Testis (tissue), 2 donors: ENCODE measurements at regions not wholly inside any gene's neighbourhood (a gene's known extent, or its start where the extent isn't known, plus 50 kb on each side); places are given as distances from the start of the nearest gene placed in this dataset.
A peak's percentile ranks its signal among the peaks of the same experiment; 100 is the strongest.

Experiments
- DNase-seq: peaks from one replicate; pipeline ENCODE4 v3.0.0-alpha.2; 2019
- H3K27ac ChIP-seq, 2 donors: fragments of 200-600 bp; sonication (generic); one replicate each; pipeline ENCODE4 v1.5.1; 2019
- H3K27me3 ChIP-seq: fragments of 200-600 bp; sonication (generic); one replicate; pipeline ENCODE4 v1.5.1; 2019
- H3K36me3 ChIP-seq: fragments of 200-600 bp; sonication (generic); one replicate; pipeline ENCODE4 v1.5.1; 2017; ENCODE audit warnings: low read depth; ENCODE audit errors: missing control alignments
- H3K4me1 ChIP-seq: fragments of 200-600 bp; sonication (generic); one replicate; pipeline ENCODE4 v1.5.1; 2019
- H3K4me3 ChIP-seq, 2 donors: fragments of 200-600 bp; sonication (generic); one replicate each; pipeline ENCODE4 v1.5.1; 2017 to 2019
- H3K9me3 ChIP-seq: fragments of 200-600 bp; sonication (generic); one replicate; pipeline ENCODE4 v1.5.1; 2017
- POLR2A ChIP-seq: fragments of 450-650 bp; IDR thresholded peaks from one replicate; pipeline ENCODE4 v1.6.1; 2017; ENCODE audit warnings: antibody characterized with exemption, mild to moderate bottlenecking, moderate library complexity
- WGBS, 2 donors: methylation state at CpG; one replicate each; pipeline ENCODE4 v1.1.5; 2018; 5-methylcytosine and 5-hydroxymethylcytosine counted together
- intact Hi-C: fragments of 100-400 bp; cut with DNase I; formaldehyde crosslinking; loops from one replicate; pipeline ENCODE4 v1.15.1; 2023; ENCODE audit warnings: low total_unique reads
- TF ChIP-seq, protein P1 (sequence below), 3 experiments: fragments of 450-650 bp in 2 of 3; fragments of 200-600 bp in 1 of 3; sonication (generic) in 1 of 3; IDR thresholded peaks; one replicate each; pipeline ENCODE4 v1.5.1; 2016 to 2019; ENCODE audit warnings: antibody characterized with exemption in 3 of 3, mild to moderate bottlenecking in 2 of 3, moderate library complexity in 1 of 3

- intact Hi-C loops = no loop called here
- Histone ChIP-seq H3K36me3 (no peaks in the 10 kb centered on the region), H3K27me3 (no peaks in the 10 kb centered on the region), H3K27ac (no peak overlapping the region), H3K4me1 (no peaks in the 10 kb centered on the region), H3K9me3 (no peaks in the 10 kb centered on the region), H3K4me3 (no peak overlapping the region)
- 71 to 85% methylated on average over 4 of the region's 4 CpGs for WGBS, 2 donors
- no peak for DNase-seq
- no peak for TF ChIP-seq POLR2A
- TF ChIP-seq, protein P1, sequence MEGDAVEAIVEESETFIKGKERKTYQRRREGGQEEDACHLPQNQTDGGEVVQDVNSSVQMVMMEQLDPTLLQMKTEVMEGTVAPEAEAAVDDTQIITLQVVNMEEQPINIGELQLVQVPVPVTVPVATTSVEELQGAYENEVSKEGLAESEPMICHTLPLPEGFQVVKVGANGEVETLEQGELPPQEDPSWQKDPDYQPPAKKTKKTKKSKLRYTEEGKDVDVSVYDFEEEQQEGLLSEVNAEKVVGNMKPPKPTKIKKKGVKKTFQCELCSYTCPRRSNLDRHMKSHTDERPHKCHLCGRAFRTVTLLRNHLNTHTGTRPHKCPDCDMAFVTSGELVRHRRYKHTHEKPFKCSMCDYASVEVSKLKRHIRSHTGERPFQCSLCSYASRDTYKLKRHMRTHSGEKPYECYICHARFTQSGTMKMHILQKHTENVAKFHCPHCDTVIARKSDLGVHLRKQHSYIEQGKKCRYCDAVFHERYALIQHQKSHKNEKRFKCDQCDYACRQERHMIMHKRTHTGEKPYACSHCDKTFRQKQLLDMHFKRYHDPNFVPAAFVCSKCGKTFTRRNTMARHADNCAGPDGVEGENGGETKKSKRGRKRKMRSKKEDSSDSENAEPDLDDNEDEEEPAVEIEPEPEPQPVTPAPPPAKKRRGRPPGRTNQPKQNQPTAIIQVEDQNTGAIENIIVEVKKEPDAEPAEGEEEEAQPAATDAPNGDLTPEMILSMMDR (IDR thresholded peaks at IDR 0.05) = no peak
These were observed 161.0 kb upstream of the NLRP1 start for GRCh38 chr17:5745111-5745813.

DNA sequence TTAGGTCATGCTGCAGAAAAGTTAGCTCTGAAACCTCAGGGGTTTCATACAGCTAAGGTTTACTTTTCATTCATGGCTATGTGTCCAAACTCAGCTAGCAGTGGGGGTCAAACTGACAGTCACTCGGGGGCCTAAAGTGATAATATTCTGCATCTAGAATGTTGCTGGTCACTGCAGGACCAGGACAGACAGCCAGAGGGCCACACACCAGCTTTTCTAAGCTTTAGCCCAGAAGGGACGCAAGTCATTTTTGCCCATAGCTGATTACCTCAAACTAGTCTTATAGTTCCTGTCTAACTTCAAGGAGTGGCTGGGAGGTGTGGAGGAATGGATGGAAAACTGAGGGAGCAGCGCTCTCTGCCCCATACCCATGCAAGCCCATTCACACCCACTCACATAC is 163.0 kb upstream of the NLRP1 start:
- WGBS, 2 donors = 86 to 87% methylated on average over 3 of the region's 3 CpGs
- no peak for DNase-seq
- no peak overlapping the region for H3K27ac ChIP-seq
- no peaks in the 10 kb centered on the region for H3K27me3 ChIP-seq
- H3K4me1 ChIP-seq = no peaks in the 10 kb centered on the region
- no peak for TF ChIP-seq POLR2A
- TF ChIP-seq, protein P1 (IDR thresholded peaks at IDR 0.05) = no peak
- no peaks in the 10 kb centered on the region for H3K9me3 ChIP-seq
- H3K36me3 ChIP-seq = no peaks in the 10 kb centered on the region
- intact Hi-C loops = no loop called here
- H3K4me3 ChIP-seq = no peak overlapping the region

DNA sequence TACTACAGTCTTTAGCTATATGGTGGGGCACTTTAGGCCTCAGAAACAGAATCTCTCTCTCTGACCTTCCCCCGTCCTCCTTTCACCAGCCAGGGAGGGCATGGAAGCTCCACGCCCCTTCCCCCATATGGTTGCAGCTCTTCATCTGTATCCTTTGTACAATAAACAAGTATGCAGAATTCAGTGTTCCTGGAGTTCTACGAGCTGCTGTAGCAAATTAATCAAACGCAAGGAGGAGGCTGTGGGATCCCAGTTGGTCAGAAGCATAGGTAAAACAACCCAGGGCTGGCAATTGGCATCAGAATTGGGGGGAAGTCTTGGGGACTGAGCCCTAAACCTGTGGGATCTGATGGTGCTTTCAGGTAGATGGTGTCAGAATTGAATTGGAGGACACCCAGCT is 163.7 kb upstream of the NLRP1 start:
- TF ChIP-seq POLR2A = no peak
- intact Hi-C loops = no loop called here
- no peak for DNase-seq

GRCh38 chr17:5753421-5753820 is 169.1 kb upstream of the NLRP1 start:
- Histone ChIP-seq H3K27me3 (no peaks in the 10 kb centered on the region), H3K4me3 (no peak overlapping the region), H3K36me3 (no peaks in the 10 kb centered on the region), H3K27ac (no peak overlapping the region), H3K9me3 (no peaks in the 10 kb centered on the region), H3K4me1 (no peaks in the 10 kb centered on the region)
- no peak for TF ChIP-seq POLR2A
- intact Hi-C loops = no loop called here
- no peak for DNase-seq
- WGBS, 2 donors = 71 to 97% methylated on average over 2 of the region's 2 CpGs

More for the DNA sequence above, 163.7 kb upstream of the NLRP1 start:
- Histone ChIP-seq H3K36me3 (no peaks in the 10 kb centered on the region), H3K27ac (no peak overlapping the region), H3K9me3 (no peaks in the 10 kb centered on the region), H3K4me3 (no peak overlapping the region), H3K4me1 (no peaks in the 10 kb centered on the region), H3K27me3 (no peaks in the 10 kb centered on the region)
- WGBS, 2 donors = 89 to 90% methylated on average over 4 of the region's 4 CpGs

- intact Hi-C loops = no loop called here
- Histone ChIP-seq H3K36me3 (no peaks in the 10 kb centered on the region), H3K27ac (no peak overlapping the region), H3K27me3 (no peaks in the 10 kb centered on the region), H3K9me3 (no peaks in the 10 kb centered on the region), H3K4me1 (no peaks in the 10 kb centered on the region), H3K4me3 (no peak overlapping the region)
- DNase-seq = peak; percentile 30
- WGBS, 2 donors = 53 to 68% methylated on average over 8 of the region's 8 CpGs
- TF ChIP-seq, protein P1 (IDR thresholded peaks at IDR 0.05) = no peak
- no peak for TF ChIP-seq POLR2A
These were observed 173.1 kb upstream of the NLRP1 start for GRCh38 chr17:5757314-5757907.

GRCh38 chr17:5758651-5759050 is 174.3 kb upstream of the NLRP1 start:
- no peaks in the 10 kb centered on the region for H3K36me3 ChIP-seq
- intact Hi-C loops = no loop called here
- TF ChIP-seq POLR2A = no peak
- TF ChIP-seq, protein P1 (IDR thresholded peaks at IDR 0.05) = no peak
- H3K27ac ChIP-seq = no peak overlapping the region
- H3K27me3 ChIP-seq = no peaks in the 10 kb centered on the region
- no peaks in the 10 kb centered on the region for H3K4me1 ChIP-seq
- no peaks in the 10 kb centered on the region for H3K9me3 ChIP-seq
- DNase-seq = peak; percentile 89
- no peak overlapping the region for H3K4me3 ChIP-seq
